Parathyroid adenoma (tissue), 2 donors: ENCODE measurements at regions not wholly inside any gene's neighbourhood (a gene's known extent, or its start where the extent isn't known, plus 50 kb on each side); places are given as distances from the start of the nearest gene placed in this dataset.

Source experiments
- H2AFZ ChIP-seq: fragments of 300-600 bp; sonication (generic); one replicate; pipeline ENCODE4 v1.7.0; 2017; ENCODE audit warnings: antibody characterized with exemption, mild to moderate bottlenecking
- H3K27ac ChIP-seq: fragments of 300-600 bp; sonication (generic); one replicate; pipeline ENCODE4 v1.7.0; 2017
- H3K27me3 ChIP-seq: fragments of 300-600 bp; sonication (generic); one replicate; pipeline ENCODE4 v1.7.0; 2017; ENCODE audit warnings: low read length; ENCODE audit not compliant: control insufficient read depth, insufficient read depth
- H3K36me3 ChIP-seq: fragments of 300-600 bp; sonication (generic); one replicate; pipeline ENCODE4 v1.7.0; 2017; ENCODE audit warnings: low read length; ENCODE audit not compliant: control insufficient read depth, insufficient read depth
- H3K4me1 ChIP-seq: fragments of 300-600 bp; sonication (generic); one replicate; pipeline ENCODE4 v1.7.0; 2017; ENCODE audit warnings: control low read depth
- H3K4me2 ChIP-seq: fragments of 300-600 bp; sonication (generic); one replicate; pipeline ENCODE4 v1.7.0; 2017; ENCODE audit warnings: low read length
- H3K4me3 ChIP-seq: fragments of 300-600 bp; sonication (generic); one replicate; pipeline ENCODE4 v1.7.0; 2017; ENCODE audit warnings: low read depth, low read length
- H3K79me2 ChIP-seq: fragments of 300-600 bp; sonication (generic); one replicate; pipeline ENCODE4 v1.7.0; 2017; ENCODE audit warnings: control low read depth
- H3K9ac ChIP-seq: fragments of 300-600 bp; sonication (generic); one replicate; pipeline ENCODE4 v1.7.0; 2017; ENCODE audit warnings: mild to moderate bottlenecking
- H3K9me3 ChIP-seq: fragments of 300-600 bp; sonication (generic); one replicate; pipeline ENCODE4 v1.7.0; 2017; ENCODE audit warnings: low read length; ENCODE audit not compliant: control insufficient read depth
- TF ChIP-seq, protein P1 (sequence below): fragments of 300-600 bp; sonication (generic); IDR thresholded peaks from one replicate; pipeline ENCODE4 v1.7.0; 2017; ENCODE audit warnings: antibody characterized with exemption, mild to moderate bottlenecking
- donor health status: primary hyperparathyroidism.

GRCh38 chr6:99836471-99836870 is 157.6 kb downstream of the MCHR2 start:
- Histone ChIP-seq H3K4me1 (no peaks in the 10 kb centered on the region), H3K4me3 (no peak overlapping the region), H3K27ac (no peak overlapping the region), H3K9ac (no peak overlapping the region), H3K27me3 (no peaks in the 10 kb centered on the region), H3K9me3 (no peaks in the 10 kb centered on the region), H3K4me2 (no peak overlapping the region), H3K36me3 (no peaks in the 10 kb centered on the region), H3K79me2 (no peaks in the 10 kb centered on the region), H2AFZ (no peak overlapping the region)
- TF ChIP-seq, protein P1, sequence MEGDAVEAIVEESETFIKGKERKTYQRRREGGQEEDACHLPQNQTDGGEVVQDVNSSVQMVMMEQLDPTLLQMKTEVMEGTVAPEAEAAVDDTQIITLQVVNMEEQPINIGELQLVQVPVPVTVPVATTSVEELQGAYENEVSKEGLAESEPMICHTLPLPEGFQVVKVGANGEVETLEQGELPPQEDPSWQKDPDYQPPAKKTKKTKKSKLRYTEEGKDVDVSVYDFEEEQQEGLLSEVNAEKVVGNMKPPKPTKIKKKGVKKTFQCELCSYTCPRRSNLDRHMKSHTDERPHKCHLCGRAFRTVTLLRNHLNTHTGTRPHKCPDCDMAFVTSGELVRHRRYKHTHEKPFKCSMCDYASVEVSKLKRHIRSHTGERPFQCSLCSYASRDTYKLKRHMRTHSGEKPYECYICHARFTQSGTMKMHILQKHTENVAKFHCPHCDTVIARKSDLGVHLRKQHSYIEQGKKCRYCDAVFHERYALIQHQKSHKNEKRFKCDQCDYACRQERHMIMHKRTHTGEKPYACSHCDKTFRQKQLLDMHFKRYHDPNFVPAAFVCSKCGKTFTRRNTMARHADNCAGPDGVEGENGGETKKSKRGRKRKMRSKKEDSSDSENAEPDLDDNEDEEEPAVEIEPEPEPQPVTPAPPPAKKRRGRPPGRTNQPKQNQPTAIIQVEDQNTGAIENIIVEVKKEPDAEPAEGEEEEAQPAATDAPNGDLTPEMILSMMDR = no peak

DNA sequence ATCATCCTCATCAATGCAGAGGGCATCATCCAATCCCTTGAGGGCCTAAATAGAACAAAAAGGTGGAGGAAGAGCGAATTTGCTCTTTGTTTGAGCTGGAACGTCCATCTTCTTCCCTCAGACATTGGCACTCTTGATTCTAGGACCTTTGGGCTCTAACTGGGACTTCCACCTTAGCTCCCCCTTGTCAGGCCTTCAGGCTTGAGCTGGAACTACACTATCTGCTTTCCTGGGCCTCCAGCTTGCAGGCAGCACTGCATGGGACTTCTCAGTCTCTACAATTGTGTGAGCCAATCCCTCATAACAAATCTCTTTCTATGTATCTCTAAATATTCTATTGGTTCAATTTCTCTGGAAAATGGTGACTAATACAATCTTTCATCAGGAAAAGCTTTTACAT is 155.4 kb downstream of the MCHR2 start:
- H3K36me3 ChIP-seq = no peaks in the 10 kb centered on the region
- H3K27ac ChIP-seq = no peak overlapping the region
- H3K4me3 ChIP-seq = no peak overlapping the region
- TF ChIP-seq, protein P1 = no peak
- H3K4me2 ChIP-seq = no peak overlapping the region
- no peak overlapping the region for H2AFZ ChIP-seq
- no peaks in the 10 kb centered on the region for H3K9me3 ChIP-seq
- H3K79me2 ChIP-seq = no peaks in the 10 kb centered on the region
- H3K27me3 ChIP-seq = no peaks in the 10 kb centered on the region
- no peak overlapping the region for H3K9ac ChIP-seq
- no peaks in the 10 kb centered on the region for H3K4me1 ChIP-seq

- H3K27ac ChIP-seq = no peak overlapping the region
- no peaks in the 10 kb centered on the region for H3K4me1 ChIP-seq
- no peak overlapping the region for H2AFZ ChIP-seq
- H3K9ac ChIP-seq = no peak overlapping the region
- no peaks in the 10 kb centered on the region for H3K9me3 ChIP-seq
- H3K79me2 ChIP-seq = no peaks in the 10 kb centered on the region
- no peak overlapping the region for H3K4me2 ChIP-seq
- H3K36me3 ChIP-seq = no peaks in the 10 kb centered on the region
- TF ChIP-seq, protein P1 = no peak
- H3K4me3 ChIP-seq = no peak overlapping the region
- H3K27me3 ChIP-seq = no peaks in the 10 kb centered on the region
Measured at GRCh38 chr6:99841297-99841696, 152.7 kb downstream of the MCHR2 start.

DNA sequence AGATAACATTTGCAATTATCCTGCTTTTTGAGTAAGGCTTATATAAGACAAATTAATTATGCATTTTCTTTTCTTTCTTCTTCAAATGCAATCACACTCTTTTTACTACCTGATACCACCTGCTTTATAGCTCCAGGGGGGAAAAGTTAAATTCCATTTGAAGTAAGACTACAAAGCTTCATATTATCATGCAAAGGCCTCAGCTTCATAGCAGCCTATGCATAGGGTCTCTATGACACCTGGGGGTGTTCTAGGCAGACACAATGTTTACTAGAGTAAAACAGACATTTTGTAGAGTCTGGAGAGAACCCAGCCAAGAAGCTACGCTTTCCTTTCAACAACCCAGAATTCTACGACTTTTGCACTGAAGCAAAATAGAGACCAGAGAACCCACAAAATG is 148.0 kb downstream of the MCHR2 start:
- no peaks in the 10 kb centered on the region for H3K79me2 ChIP-seq
- no peak overlapping the region for H3K9ac ChIP-seq
- H3K27me3 ChIP-seq = no peaks in the 10 kb centered on the region
- H3K4me3 ChIP-seq = no peak overlapping the region
- H3K4me2 ChIP-seq = no peak overlapping the region
- no peak overlapping the region for H2AFZ ChIP-seq
- H3K36me3 ChIP-seq = no peaks in the 10 kb centered on the region
- no peaks in the 10 kb centered on the region for H3K9me3 ChIP-seq
- no peaks in the 10 kb centered on the region for H3K4me1 ChIP-seq
- no peak overlapping the region for H3K27ac ChIP-seq
- TF ChIP-seq, protein P1 = no peak

DNA sequence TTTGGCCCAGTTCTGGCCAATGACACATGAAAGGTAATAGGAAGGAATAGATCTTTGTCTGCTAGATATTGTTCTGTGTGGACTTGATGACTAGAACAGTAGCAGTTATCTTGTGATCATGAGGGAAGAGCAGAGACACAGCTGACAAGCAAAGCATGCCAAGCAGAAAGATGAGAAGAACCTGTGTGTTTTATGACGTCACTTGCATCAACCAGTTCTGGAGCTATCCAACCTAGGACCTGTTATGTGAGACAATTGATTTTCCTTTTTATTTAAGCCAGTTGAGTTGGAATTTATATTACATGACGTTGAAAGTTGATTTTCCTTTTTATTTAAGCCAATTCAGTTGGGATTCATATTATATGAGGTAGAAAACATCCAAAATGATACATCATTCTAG is 143.2 kb downstream of the MCHR2 start:
- Histone ChIP-seq H3K4me3 (no peak overlapping the region), H2AFZ (no peak overlapping the region), H3K4me1 (no peaks in the 10 kb centered on the region), H3K36me3 (no peaks in the 10 kb centered on the region), H3K9me3 (no peaks in the 10 kb centered on the region), H3K4me2 (no peak overlapping the region), H3K9ac (no peak overlapping the region), H3K27ac (no peak overlapping the region), H3K27me3 (no peaks in the 10 kb centered on the region), H3K79me2 (no peaks in the 10 kb centered on the region)
- TF ChIP-seq, protein P1 = no peak
